K562 (cell line): ENCODE measurements at regions not wholly inside any gene's neighbourhood (a gene's known extent, or its start where the extent isn't known, plus 50 kb on each side); places are given as distances from the start of the nearest gene placed in this dataset.

Source experiments
- ARHGAP35 ChIP-seq: fragments of 450-650 bp; IDR thresholded peaks from 2 replicates; pipeline ENCODE4 v1.6.1; 2018; ENCODE audit not compliant: partially characterized antibody
- CBFB ChIP-seq: sonication (generic); formaldehyde crosslinking; IDR thresholded peaks from 2 replicates; pipeline ENCODE4 v1.4.0; 2020; ENCODE audit warnings: mild to moderate bottlenecking, missing genetic modification reagents
- DDX20 ChIP-seq: fragments of 450-650 bp; IDR thresholded peaks from 2 replicates; pipeline ENCODE4 v1.6.1; 2016; ENCODE audit warnings: missing genetic modification characterization, low read depth, mild to moderate bottlenecking, missing compliant biosample characterization, moderate library complexity
- ETS2 ChIP-seq: IDR thresholded peaks from 2 replicates; pipeline ENCODE4 v1.6.1; 2016; ENCODE audit warnings: borderline replicate concordance, missing genetic modification characterization, mild to moderate bottlenecking, moderate library complexity, missing compliant biosample characterization; ENCODE audit not compliant: poor library complexity, severe bottlenecking
- ILK ChIP-seq: fragments of 450-650 bp; IDR thresholded peaks from 2 replicates; pipeline ENCODE4 v1.6.1; 2016; ENCODE audit warnings: missing genetic modification characterization, low read depth, mild to moderate bottlenecking, missing compliant biosample characterization, moderate library complexity, borderline replicate concordance
- REST ChIP-seq, 2 experiments: fragments of 450-650 bp; formaldehyde crosslinking in 1 of 2; IDR thresholded peaks; 2 replicates each; pipeline versions ENCODE4 v1.4.0 to v1.6.1; 2014 to 2020; ENCODE audit warnings: mild to moderate bottlenecking in 2 of 2, borderline replicate concordance in 1 of 2, low read depth in 1 of 2
- SIX5 ChIP-seq, 2 experiments: IDR thresholded peaks; 2 replicates each; pipeline ENCODE4 v1.6.1; 2011; ENCODE audit warnings: low read length in 2 of 2, borderline replicate concordance in 1 of 2, low read depth in 1 of 2, mild to moderate bottlenecking in 1 of 2, moderate library complexity in 1 of 2; ENCODE audit not compliant: insufficient read depth in 1 of 2
- SMC3 ChIP-seq: conservative IDR thresholded peaks from 2 replicates; pipeline ENCODE4 v1.6.1; 2011; ENCODE audit warnings: low read depth, low read length, improper control_type of control experiment; ENCODE audit not compliant: insufficient read depth
- THRB ChIP-seq: fragments of 450-650 bp; formaldehyde crosslinking; conservative IDR thresholded peaks from 2 replicates; pipeline ENCODE4 v1.4.0; 2022; ENCODE audit warnings: mild to moderate bottlenecking, missing genetic modification characterization
- ZBTB12 ChIP-seq: fragments of 250-450 bp; sonication (Bioruptor Pico); IDR thresholded peaks from 2 replicates; pipeline ENCODE4 v1.4.0; 2020

- TF ChIP-seq REST (IDR thresholded peaks at IDR 0.05; ENCODE audit: borderline replicate concordance) (no peak), REST (CRISPR knock-in tag; IDR thresholded peaks at IDR 0.05; ENCODE audit: low read depth) (0 out of 2 replicates have a peak, but pooled peaks have one; percentile 39), ZBTB12 (CRISPR knock-in tag) (no peak; the same call in 1 of the 2 replicates), SIX5 (IDR thresholded peaks at IDR 0.05; ENCODE audit: borderline replicate concordance in 1 of 2, insufficient read depth in 1 of 2, low read depth in 1 of 2, low read length in 2 of 2) (no peak), ETS2 (tag) (no peak), DDX20 (tag) (no peak; the same call in 1 of the 2 replicates), ARHGAP35 (no peak), CBFB (CRISPR knock-in tag) (no peak), SMC3 (no peak), ILK (tag) (no peak), THRB (peak; percentile 93)
Observed at GRCh38 chr7:106774213-106774767, 90.8 kb upstream of the PIK3CG start (continued).
